ENCODE measurements at regions not wholly inside any gene's neighbourhood (a gene's known extent, or its start where the extent isn't known, plus 50 kb on each side); places are given as distances from the start of the nearest gene placed in this dataset.

- Mint-ChIP-seq H3K27ac (no peak overlapping the region), H3K27me3 (ENCODE audit: low read depth) (no peaks in the 10 kb centered on the region), H3K9me3 (peaks cover 15% of the 10 kb centered on the region), H3K4me3 (no peak overlapping the region), H3K36me3 (ENCODE audit: low read depth) (peaks cover 35% of the 10 kb centered on the region), H3K4me1 (no peaks in the 10 kb centered on the region)
- TF ChIP-seq CTCF (IDR thresholded peaks at IDR 0.05; ENCODE audit: unreplicated experiment in 3 of 3), result no peak
These were observed 222.2 kb downstream of the NRIP1 start for GRCh38 chr21:14842601-14843000.

GRCh38 chr21:14841511-14842472, 223.0 kb downstream of the NRIP1 start:
- TF ChIP-seq CTCF (IDR thresholded peaks at IDR 0.05; ENCODE audit: unreplicated experiment in 3 of 3), result no peak
- Mint-ChIP-seq H3K9me3 (peaks cover 12% of the 10 kb centered on the region), H3K27ac (no peak overlapping the region), H3K36me3 (ENCODE audit: low read depth) (peaks cover 31% of the 10 kb centered on the region), H3K4me3 (no peak overlapping the region), H3K27me3 (ENCODE audit: low read depth) (no peaks in the 10 kb centered on the region), H3K4me1 (no peaks in the 10 kb centered on the region)

GRCh38 chr21:14838400-14838799, 226.4 kb downstream of the NRIP1 start:
- H3K4me1 Mint-ChIP-seq, result no peaks in the 10 kb centered on the region
- no peaks in the 10 kb centered on the region for H3K9me3 Mint-ChIP-seq
- H3K27me3 Mint-ChIP-seq (ENCODE audit: low read depth), result no peaks in the 10 kb centered on the region
- H3K4me3 Mint-ChIP-seq, result no peak overlapping the region
- no peak overlapping the region for H3K27ac Mint-ChIP-seq
- H3K36me3 Mint-ChIP-seq (ENCODE audit: low read depth), result peaks cover 13% of the 10 kb centered on the region
- no peak for TF ChIP-seq CTCF (IDR thresholded peaks at IDR 0.05; ENCODE audit: unreplicated experiment in 3 of 3)

GRCh38 chr21:14836950-14837349, 227.8 kb downstream of the NRIP1 start:
- peaks cover 6% of the 10 kb centered on the region for H3K36me3 Mint-ChIP-seq (ENCODE audit: low read depth)
- no peak for TF ChIP-seq CTCF (IDR thresholded peaks at IDR 0.05; ENCODE audit: unreplicated experiment in 3 of 3)
- no peak overlapping the region for H3K27ac Mint-ChIP-seq
- H3K27me3 Mint-ChIP-seq (ENCODE audit: low read depth), result no peaks in the 10 kb centered on the region
- H3K9me3 Mint-ChIP-seq, result no peaks in the 10 kb centered on the region
- H3K4me3 Mint-ChIP-seq, result no peak overlapping the region
- H3K4me1 Mint-ChIP-seq, result no peaks in the 10 kb centered on the region

GRCh38 chr21:14833666-14834351, 231.0 kb downstream of the NRIP1 start:
- H3K27me3 Mint-ChIP-seq (ENCODE audit: low read depth), result no peaks in the 10 kb centered on the region
- H3K9me3 Mint-ChIP-seq, result no peaks in the 10 kb centered on the region
- H3K27ac Mint-ChIP-seq, result no peak overlapping the region
- H3K4me3 Mint-ChIP-seq, result no peak overlapping the region
- no peaks in the 10 kb centered on the region for H3K4me1 Mint-ChIP-seq
- no peaks in the 10 kb centered on the region for H3K36me3 Mint-ChIP-seq (ENCODE audit: low read depth)
- TF ChIP-seq CTCF (IDR thresholded peaks at IDR 0.05; ENCODE audit: unreplicated experiment in 3 of 3), result no peak
